ENCODE measurements at regions not wholly inside any gene's neighbourhood (a gene's known extent, or its start where the extent isn't known, plus 50 kb on each side); places are given as distances from the start of the nearest gene placed in this dataset.
A peak's percentile ranks its signal among the peaks of the same experiment; 100 is the strongest.
"Not testable (repeated sequence)": the region's sequence is repeated elsewhere in the genome, so short reads cannot be mapped to it uniquely, and the experiment has no call there.

- DNase-seq (ENCODE audit: extremely low spot score in 2 of 2), result no peak
- H3K4me1 ChIP-seq, result peaks cover 43% of the 10 kb centered on the region
- intact Hi-C loops (cut with DNase I), result no loop called here
Measured at GRCh38 chr1:38727684-38728584, 131.6 kb downstream of the RRAGC start.

GRCh38 chr1:38725321-38725961 lies 134.1 kb downstream of the RRAGC start:
- peaks cover 32% of the 10 kb centered on the region for H3K4me1 ChIP-seq

More at GRCh38 chr1:38727684-38728584, 131.6 kb downstream of the RRAGC start:
- no peaks in the 10 kb centered on the region for H3K36me3 ChIP-seq
- TF ChIP-seq POLR2A (IDR thresholded peaks at IDR 0.05), result no peak
- no peak for TF ChIP-seq POLR2AphosphoS5 (IDR thresholded peaks at IDR 0.05; ENCODE audit: insufficient read depth in 1 of 2, low read depth in 1 of 2)
- no peak for TF ChIP-seq CTCF (IDR thresholded peaks at IDR 0.05)
- H3K27me3 ChIP-seq, result no peaks in the 10 kb centered on the region
- peak overlapping the region in 1 of 2 donors; percentile 27 for H3K4me3 ChIP-seq
- no peaks in the 10 kb centered on the region for H3K9me3 ChIP-seq
- H3K27ac ChIP-seq, result peak overlapping the region; percentile 29

GRCh38 chr1:38724160-38725131 lies 135.1 kb downstream of the RRAGC start:
- Histone ChIP-seq H3K4me1 (peaks cover 23% of the 10 kb centered on the region), H3K4me3 (no peak overlapping the region), H3K36me3 (no peaks in the 10 kb centered on the region), H3K27ac (no peak overlapping the region), H3K9me3 (no peaks in the 10 kb centered on the region), H3K27me3 (no peaks in the 10 kb centered on the region)
- intact Hi-C loops (cut with DNase I), result no loop called here
- TF ChIP-seq CTCF (IDR thresholded peaks at IDR 0.05) (no peak), POLR2AphosphoS5 (IDR thresholded peaks at IDR 0.05; ENCODE audit: insufficient read depth in 1 of 2, low read depth in 1 of 2) (no peak), POLR2A (IDR thresholded peaks at IDR 0.05) (no peak)
- DNase-seq (ENCODE audit: extremely low spot score in 2 of 2), result no peak

More at GRCh38 chr1:38725321-38725961, 134.1 kb downstream of the RRAGC start:
- H3K27ac ChIP-seq; intact Hi-C loops (cut with DNase I); H3K36me3 ChIP-seq; DNase-seq (ENCODE audit: extremely low spot score in 2 of 2); H3K4me3 ChIP-seq; H3K27me3 ChIP-seq; H3K9me3 ChIP-seq: not testable (repeated sequence)

- Histone ChIP-seq H3K4me1 (peaks cover 4% of the 10 kb centered on the region), H3K36me3 (no peaks in the 10 kb centered on the region), H3K9me3 (no peaks in the 10 kb centered on the region), H3K27ac (no peak overlapping the region), H3K27me3 (no peaks in the 10 kb centered on the region), H3K4me3 (no peak overlapping the region)
- intact Hi-C loops (cut with DNase I), result no loop called here
- no peak for DNase-seq (ENCODE audit: extremely low spot score in 2 of 2)
- TF ChIP-seq POLR2A (IDR thresholded peaks at IDR 0.05) (no peak), POLR2AphosphoS5 (IDR thresholded peaks at IDR 0.05; ENCODE audit: insufficient read depth in 1 of 2, low read depth in 1 of 2) (no peak), CTCF (IDR thresholded peaks at IDR 0.05) (no peak)
Measured at GRCh38 chr1:38721816-38722215, 137.8 kb downstream of the RRAGC start.

GRCh38 chr1:38719880-38720279 lies 139.7 kb downstream of the RRAGC start:
- H3K9me3 ChIP-seq, result no peaks in the 10 kb centered on the region
- peaks cover 1% of the 10 kb centered on the region for H3K4me1 ChIP-seq
- H3K27me3 ChIP-seq, result no peaks in the 10 kb centered on the region
- TF ChIP-seq POLR2AphosphoS5 (IDR thresholded peaks at IDR 0.05; ENCODE audit: insufficient read depth in 1 of 2, low read depth in 1 of 2) (no peak), POLR2A (IDR thresholded peaks at IDR 0.05) (no peak), CTCF (IDR thresholded peaks at IDR 0.05) (no peak)
- H3K4me3 ChIP-seq, result no peak overlapping the region
- H3K27ac ChIP-seq, result no peak overlapping the region
- no peaks in the 10 kb centered on the region for H3K36me3 ChIP-seq
- intact Hi-C loops (cut with DNase I), result no loop called here
- DNase-seq (ENCODE audit: extremely low spot score in 2 of 2), result peak in 1 of 2 donors; percentile 90

Measured in vagina (tissue), 2 donors.